K562 (cell line): ENCODE measurements at regions not wholly inside any gene's neighbourhood (a gene's known extent, or its start where the extent isn't known, plus 50 kb on each side); places are given as distances from the start of the nearest gene placed in this dataset.

ENCODE experiments used
- ATAC-seq: fragments of 200-7000 bp; cut with Tn5 transposase; 3 replicates; pipeline ENCODE4 v1.9.1; 2020; ENCODE audit warnings: moderate library complexity
- BruUV-seq: library from RNA; stranded (reverse); fragments of 400-500 nt; replicated peaks from 2 replicates; lab custom pipeline; 2021; lab: Mats Ljungman, UMichigan
- CTCF ChIA-PET: fragments of 300-600 bp; formaldehyde crosslinking; extraction: SDS; loops from one replicate; lab custom pipeline; 2021; ENCODE audit warnings: low intra/inter-chr PET ratio; lab: Yijun Ruan, JAX
- POLR2A ChIA-PET: fragments of 300-600, 350-650 bp; sonication (Branson Sonifier 250); formaldehyde crosslinking; extraction: SDS; loops from one replicate; lab custom pipeline; 2021; ENCODE audit warnings: antibody characterized with exemption, inconsistent platforms; lab: Yijun Ruan, JAX
- DNase-seq, 4 experiments: peaks; one replicate each; pipeline versions ENCODE4 v3.0.0 to v3.0.0-alpha.2; 2011 to 2018; ENCODE audit warnings: low spot score in 3 of 4, mixed read lengths in 3 of 4; ENCODE audit errors: extremely low read depth in 1 of 4
- FAIRE-seq: peaks from 2 replicates; lab custom pipeline; 2011; peaks lifted over from hg19 to GRCh38; lab: Jason Lieb, UNC
- H2AFZ ChIP-seq: 2 replicates; pipeline ENCODE4 v1.6.0; 2011; ENCODE audit warnings: low read depth, low read length, control low read depth, inconsistent platforms
- H3K27ac ChIP-seq: fragments of 200-600 bp; 3 replicates; pipeline ENCODE4 v1.8.0; 2011; ENCODE audit warnings: low read depth, mild to moderate bottlenecking, control low read depth, inconsistent platforms, low read length, moderate library complexity, mixed read lengths; ENCODE audit errors: extremely low read depth
- H3K27me3 ChIP-seq, 2 experiments: fragments of 300-600 bp in 1 of 2; 2 replicates in 1 of 2; 3 replicates in 1 of 2; pipeline versions ENCODE4 v1.6.0 to v1.8.0; 2011; ENCODE audit warnings: inconsistent platforms in 2 of 2, low read length in 2 of 2, mild to moderate bottlenecking in 1 of 2, mixed read lengths in 1 of 2, moderate library complexity in 1 of 2; ENCODE audit not compliant: control insufficient read depth in 2 of 2, insufficient read depth in 2 of 2
- H3K36me3 ChIP-seq: fragments of 300-600 bp; 3 replicates; pipeline ENCODE4 v1.8.0; 2011; ENCODE audit warnings: mild to moderate bottlenecking, low read length, inconsistent platforms; ENCODE audit not compliant: control insufficient read depth, insufficient read depth
- H3K4me1 ChIP-seq, 2 experiments: fragments of 200-600 bp in 1 of 2; replicated peaks in 1 of 2; 2 replicates in 1 of 2; 3 replicates in 1 of 2; pipeline versions ENCODE4 v1.5.1 to v1.8.0; 2011; ENCODE audit warnings: inconsistent platforms in 2 of 2, low read length in 2 of 2, mild to moderate bottlenecking in 1 of 2, mixed read lengths in 1 of 2, moderate library complexity in 1 of 2; ENCODE audit not compliant: control insufficient read depth in 2 of 2, insufficient read depth in 2 of 2
- H3K4me2 ChIP-seq: 2 replicates; pipeline ENCODE4 v1.6.1; 2011; ENCODE audit warnings: low read length, control low read depth, inconsistent platforms, mixed read lengths; ENCODE audit not compliant: insufficient read depth
- H3K4me3 ChIP-seq: fragments of 200-600 bp; sonication (generic), shearing (Covaris generic); 2 replicates; pipeline ENCODE4 v1.5.1; 2016; ENCODE audit warnings: control low read depth, inconsistent platforms
- H3K79me2 ChIP-seq: fragments of 200-600 bp; 3 replicates; pipeline ENCODE4 v1.8.0; 2011; ENCODE audit warnings: low read length, inconsistent platforms; ENCODE audit not compliant: control insufficient read depth, insufficient read depth
- H3K9ac ChIP-seq, 2 experiments: 2 replicates each; pipeline versions ENCODE4 v1.6.0 to v1.6.1; 2011; ENCODE audit warnings: low read depth in 2 of 2, low read length in 2 of 2, control low read depth in 1 of 2, inconsistent platforms in 1 of 2, mild to moderate bottlenecking in 1 of 2, mixed read lengths in 1 of 2; ENCODE audit not compliant: insufficient read depth in 1 of 2
- H3K9me1 ChIP-seq: one replicate; pipeline ENCODE4 v1.6.0; 2011; ENCODE audit warnings: inconsistent platforms, mild to moderate bottlenecking, low read length, moderate library complexity; ENCODE audit not compliant: control insufficient read depth, insufficient read depth
- H3K9me3 ChIP-seq: replicated peaks from 2 replicates; pipeline ENCODE4 v1.5.1; 2011; ENCODE audit warnings: low read depth, low read length, inconsistent platforms; ENCODE audit not compliant: control insufficient read depth, insufficient read depth
- H4K20me1 ChIP-seq: replicated peaks from 2 replicates; pipeline ENCODE4 v1.6.1; 2011; ENCODE audit warnings: low read length, inconsistent platforms, mixed read lengths; ENCODE audit not compliant: control insufficient read depth, insufficient read depth
- HNRNPLL ChIP-seq: fragments of 200-400 bp; formaldehyde crosslinking; IDR thresholded peaks from 2 replicates; pipeline ENCODE4 v1.6.1; 2017; ENCODE audit warnings: low read length, low read depth, mild to moderate bottlenecking; ENCODE audit not compliant: poor library complexity, severe bottlenecking
- LEF1 ChIP-seq: fragments of 450-650 bp; IDR thresholded peaks from 2 replicates; pipeline ENCODE4 v1.6.1; 2016; ENCODE audit warnings: mild to moderate bottlenecking
- PCBP1 ChIP-seq: fragments of 200-400 bp; formaldehyde crosslinking; IDR thresholded peaks from 2 replicates; pipeline ENCODE4 v1.6.1; 2018; ENCODE audit warnings: mild to moderate bottlenecking, low read depth, low read length; ENCODE audit not compliant: poor library complexity, severe bottlenecking
- RREB1 ChIP-seq: fragments of 250-450 bp; sonication (Bioruptor Pico); IDR thresholded peaks from 2 replicates; pipeline ENCODE4 v1.4.0; 2020
- TFE3 ChIP-seq: fragments of 450-650 bp; formaldehyde crosslinking; IDR thresholded peaks from 2 replicates; pipeline ENCODE4 v1.4.0; 2020; ENCODE audit warnings: mild to moderate bottlenecking, mixed read lengths
- ZNF384 ChIP-seq: IDR thresholded peaks from 2 replicates; pipeline ENCODE4 v1.6.1; 2012; ENCODE audit warnings: low read depth, low read length, improper control_type of control experiment
- WGBS: fragments of 100-300 bp; shearing (Covaris generic); methylation state at CpG from one replicate; pipeline ENCODE4 v1.1.6; 2016; ENCODE audit warnings: low coverage, mixed read lengths; ENCODE audit not compliant: insufficient coverage; ENCODE audit errors: missing lambda C conversion rate; 5-methylcytosine and 5-hydroxymethylcytosine counted together
- in situ Hi-C: fragments of 300-500 bp; cut with MboI; formaldehyde crosslinking; loops from 4 replicates; pipeline ENCODE4 v1.15.0; 2018; ENCODE audit warnings: inconsistent platforms, mixed read lengths
- intact Hi-C: fragments of 100-400 bp; cut with micrococcal nuclease; formaldehyde crosslinking; loops from 2 replicates; pipeline ENCODE4 v1.14.2; 2022
- TF ChIP-seq, protein P1 (sequence below): IDR thresholded peaks from 2 replicates; pipeline ENCODE4 v1.6.1; 2011; ENCODE audit warnings: borderline replicate concordance, low read depth, mild to moderate bottlenecking, moderate library complexity, low read length; ENCODE audit not compliant: insufficient read depth, poor library complexity, severe bottlenecking

GRCh38 chr4:188347339-188347738 lies 208.1 kb downstream of the TRIML1 start:
- no TSS peak for BruUV-seq
- H2AFZ ChIP-seq: no peak overlapping the region
- intact Hi-C loops: no loop called here
- H3K79me2 ChIP-seq: no peaks in the 10 kb centered on the region
- in situ Hi-C loops: no loop called here
- WGBS: 0% methylated on average over 4 of the region's 4 CpGs
- POLR2A ChIA-PET: no interaction called here
- H3K27ac ChIP-seq: no peak overlapping the region
- CTCF ChIA-PET: no interaction called here
- H4K20me1 ChIP-seq: no peaks in the 10 kb centered on the region
- H3K4me3 ChIP-seq: no peak overlapping the region
- no peaks in the 10 kb centered on the region for H3K4me1 ChIP-seq
- TF ChIP-seq PCBP1 (no peak), TFE3 (CRISPR knock-in tag) (no peak), LEF1 (no peak), RREB1 (CRISPR knock-in tag) (no peak), HNRNPLL (no peak), ZNF384 (no peak)
- TF ChIP-seq, protein P1, sequence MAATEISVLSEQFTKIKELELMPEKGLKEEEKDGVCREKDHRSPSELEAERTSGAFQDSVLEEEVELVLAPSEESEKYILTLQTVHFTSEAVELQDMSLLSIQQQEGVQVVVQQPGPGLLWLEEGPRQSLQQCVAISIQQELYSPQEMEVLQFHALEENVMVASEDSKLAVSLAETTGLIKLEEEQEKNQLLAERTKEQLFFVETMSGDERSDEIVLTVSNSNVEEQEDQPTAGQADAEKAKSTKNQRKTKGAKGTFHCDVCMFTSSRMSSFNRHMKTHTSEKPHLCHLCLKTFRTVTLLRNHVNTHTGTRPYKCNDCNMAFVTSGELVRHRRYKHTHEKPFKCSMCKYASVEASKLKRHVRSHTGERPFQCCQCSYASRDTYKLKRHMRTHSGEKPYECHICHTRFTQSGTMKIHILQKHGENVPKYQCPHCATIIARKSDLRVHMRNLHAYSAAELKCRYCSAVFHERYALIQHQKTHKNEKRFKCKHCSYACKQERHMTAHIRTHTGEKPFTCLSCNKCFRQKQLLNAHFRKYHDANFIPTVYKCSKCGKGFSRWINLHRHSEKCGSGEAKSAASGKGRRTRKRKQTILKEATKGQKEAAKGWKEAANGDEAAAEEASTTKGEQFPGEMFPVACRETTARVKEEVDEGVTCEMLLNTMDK: no peak
- TF ChIP-seq, all 486 proteins: peak for 0
- H3K9me1 ChIP-seq: no peaks in the 10 kb centered on the region
- no peak overlapping the region for H3K4me2 ChIP-seq
- FAIRE-seq (no peak), DNase-seq (no peak), ATAC-seq (no peak)
- no peaks in the 10 kb centered on the region for H3K9me3 ChIP-seq
- no peaks in the 10 kb centered on the region for H3K36me3 ChIP-seq
- no peaks in the 10 kb centered on the region for H3K27me3 ChIP-seq
- no peak overlapping the region for H3K9ac ChIP-seq
